ENCODE measurements at regions not wholly inside any gene's neighbourhood (a gene's known extent, or its start where the extent isn't known, plus 50 kb on each side); places are given as distances from the start of the nearest gene placed in this dataset.

DNA sequence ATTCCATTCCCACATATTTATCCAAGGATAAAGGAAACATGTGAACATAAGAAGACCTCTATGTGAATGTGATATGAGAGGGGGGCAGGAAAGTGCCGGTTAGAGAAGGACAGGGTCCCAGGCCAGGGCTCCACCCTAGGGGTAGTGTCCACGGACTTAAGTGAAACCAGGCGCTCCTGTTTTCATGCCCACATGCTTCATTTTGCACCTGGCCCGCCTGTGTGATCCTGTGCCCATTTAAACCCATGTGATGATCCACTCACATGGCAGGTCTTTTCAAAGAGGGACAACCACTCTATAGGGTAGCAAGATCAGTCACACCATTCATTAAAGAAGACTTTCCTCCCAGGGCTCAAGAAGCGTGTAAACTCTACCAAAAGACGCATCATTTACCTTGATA lies 865.3 kb upstream of the GJE1 start:
- H3K9me2 ChIP-seq (ENCODE audit: insufficient read depth, low read length), result no peaks in the 10 kb centered on the region
- H3K4me2 ChIP-seq (ENCODE audit: low read length), result no peak overlapping the region
- H3K27ac ChIP-seq (ENCODE audit: low read length), result no peak overlapping the region

DNA sequence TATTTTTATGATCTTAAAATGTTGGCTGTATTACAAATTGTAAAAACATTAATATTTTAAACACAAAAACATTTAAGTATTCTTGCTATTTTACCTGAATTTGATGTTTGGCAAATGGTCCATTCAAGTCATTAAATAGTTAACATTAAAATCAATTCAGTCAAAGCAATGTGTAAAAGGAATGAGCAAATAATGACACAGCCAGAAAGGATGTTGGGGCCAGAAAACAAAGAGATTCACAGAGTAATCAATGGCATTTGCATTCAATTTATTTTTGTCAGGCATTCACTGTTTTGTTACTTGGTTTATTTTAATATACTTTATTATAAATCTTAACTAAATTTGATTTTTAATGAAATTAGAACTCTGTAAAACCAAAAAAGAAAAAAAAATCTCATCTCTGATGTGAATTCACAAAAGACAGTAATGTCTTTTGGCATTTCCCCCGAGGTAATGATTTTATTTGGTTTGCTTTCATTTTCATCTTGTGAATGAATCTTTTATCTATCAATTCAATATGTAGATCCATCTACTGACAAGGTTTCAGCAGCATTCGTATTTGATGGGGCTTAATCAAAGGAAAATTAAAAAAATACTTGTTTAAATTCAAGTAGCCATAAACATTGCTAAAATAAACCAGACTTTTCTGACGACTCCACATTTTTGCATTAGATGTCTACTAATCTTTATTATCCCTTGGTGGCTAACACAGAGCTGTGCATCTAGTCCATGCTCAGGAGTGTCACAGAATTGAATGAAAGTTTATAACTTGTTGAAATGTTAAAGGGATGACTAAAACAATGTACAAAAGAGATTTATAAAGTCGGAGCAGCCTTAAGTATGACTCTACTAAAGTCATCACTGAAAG lies 866.7 kb upstream of the GJE1 start:
- Histone ChIP-seq H3K9me3 (ENCODE audit: low read length) (no peaks in the 10 kb centered on the region), H3K9me2 (ENCODE audit: insufficient read depth, low read length) (no peaks in the 10 kb centered on the region), H3K79me2 (replicated peaks; ENCODE audit: insufficient read depth, low read length) (no peaks in the 10 kb centered on the region), H3K36me3 (ENCODE audit: insufficient read depth, low read length) (no peaks in the 10 kb centered on the region), H3K9ac (ENCODE audit: low read length) (no peak overlapping the region), H3K27me3 (ENCODE audit: insufficient read depth, low read depth, low read length) (no peaks in the 10 kb centered on the region), H2AFZ (ENCODE audit: low read depth, low read length) (no peak overlapping the region), H3K27ac (ENCODE audit: low read length) (no peak overlapping the region), H3F3A (ENCODE audit: insufficient read depth, low read length, poor library complexity, severe bottlenecking) (no peaks in the 10 kb centered on the region), H4K20me1 (ENCODE audit: insufficient read depth) (no peaks in the 10 kb centered on the region), H3K4me2 (ENCODE audit: low read length) (no peak overlapping the region), H3K4me3 (ENCODE audit: low read length) (no peak overlapping the region)
- TF ChIP-seq MXI1 (conservative IDR thresholded peaks at IDR 0.05; ENCODE audit: poor library complexity, severe bottlenecking) (no peak), EP300 (conservative IDR thresholded peaks at IDR 0.05; ENCODE audit: poor library complexity, severe bottlenecking) (no peak), TAF1 (IDR thresholded peaks at IDR 0.05; ENCODE audit: low read depth) (no peak)

More for the DNA sequence above, 865.3 kb upstream of the GJE1 start:
- Histone ChIP-seq H3K79me2 (replicated peaks; ENCODE audit: insufficient read depth, low read length) (no peaks in the 10 kb centered on the region), H3K4me3 (ENCODE audit: low read length) (no peak overlapping the region), H2AFZ (ENCODE audit: low read depth, low read length) (no peak overlapping the region), H3K27me3 (ENCODE audit: insufficient read depth, low read depth, low read length) (no peaks in the 10 kb centered on the region), H3K36me3 (ENCODE audit: insufficient read depth, low read length) (no peaks in the 10 kb centered on the region), H4K20me1 (ENCODE audit: insufficient read depth) (no peaks in the 10 kb centered on the region), H3F3A (ENCODE audit: insufficient read depth, low read length, poor library complexity, severe bottlenecking) (no peaks in the 10 kb centered on the region), H3K9ac (ENCODE audit: low read length) (no peak overlapping the region), H3K9me3 (ENCODE audit: low read length) (no peaks in the 10 kb centered on the region)
- TF ChIP-seq, protein P1, sequence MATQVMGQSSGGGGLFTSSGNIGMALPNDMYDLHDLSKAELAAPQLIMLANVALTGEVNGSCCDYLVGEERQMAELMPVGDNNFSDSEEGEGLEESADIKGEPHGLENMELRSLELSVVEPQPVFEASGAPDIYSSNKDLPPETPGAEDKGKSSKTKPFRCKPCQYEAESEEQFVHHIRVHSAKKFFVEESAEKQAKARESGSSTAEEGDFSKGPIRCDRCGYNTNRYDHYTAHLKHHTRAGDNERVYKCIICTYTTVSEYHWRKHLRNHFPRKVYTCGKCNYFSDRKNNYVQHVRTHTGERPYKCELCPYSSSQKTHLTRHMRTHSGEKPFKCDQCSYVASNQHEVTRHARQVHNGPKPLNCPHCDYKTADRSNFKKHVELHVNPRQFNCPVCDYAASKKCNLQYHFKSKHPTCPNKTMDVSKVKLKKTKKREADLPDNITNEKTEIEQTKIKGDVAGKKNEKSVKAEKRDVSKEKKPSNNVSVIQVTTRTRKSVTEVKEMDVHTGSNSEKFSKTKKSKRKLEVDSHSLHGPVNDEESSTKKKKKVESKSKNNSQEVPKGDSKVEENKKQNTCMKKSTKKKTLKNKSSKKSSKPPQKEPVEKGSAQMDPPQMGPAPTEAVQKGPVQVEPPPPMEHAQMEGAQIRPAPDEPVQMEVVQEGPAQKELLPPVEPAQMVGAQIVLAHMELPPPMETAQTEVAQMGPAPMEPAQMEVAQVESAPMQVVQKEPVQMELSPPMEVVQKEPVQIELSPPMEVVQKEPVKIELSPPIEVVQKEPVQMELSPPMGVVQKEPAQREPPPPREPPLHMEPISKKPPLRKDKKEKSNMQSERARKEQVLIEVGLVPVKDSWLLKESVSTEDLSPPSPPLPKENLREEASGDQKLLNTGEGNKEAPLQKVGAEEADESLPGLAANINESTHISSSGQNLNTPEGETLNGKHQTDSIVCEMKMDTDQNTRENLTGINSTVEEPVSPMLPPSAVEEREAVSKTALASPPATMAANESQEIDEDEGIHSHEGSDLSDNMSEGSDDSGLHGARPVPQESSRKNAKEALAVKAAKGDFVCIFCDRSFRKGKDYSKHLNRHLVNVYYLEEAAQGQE (IDR thresholded peaks at IDR 0.05; ENCODE audit: borderline replicate concordance), result no peak
- TF ChIP-seq TAF1 (IDR thresholded peaks at IDR 0.05; ENCODE audit: low read depth) (no peak), POLR2AphosphoS5 (IDR thresholded peaks at IDR 0.05) (no peak), RAD21 (conservative IDR thresholded peaks at IDR 0.05) (no peak)
- TF ChIP-seq, protein P2, sequence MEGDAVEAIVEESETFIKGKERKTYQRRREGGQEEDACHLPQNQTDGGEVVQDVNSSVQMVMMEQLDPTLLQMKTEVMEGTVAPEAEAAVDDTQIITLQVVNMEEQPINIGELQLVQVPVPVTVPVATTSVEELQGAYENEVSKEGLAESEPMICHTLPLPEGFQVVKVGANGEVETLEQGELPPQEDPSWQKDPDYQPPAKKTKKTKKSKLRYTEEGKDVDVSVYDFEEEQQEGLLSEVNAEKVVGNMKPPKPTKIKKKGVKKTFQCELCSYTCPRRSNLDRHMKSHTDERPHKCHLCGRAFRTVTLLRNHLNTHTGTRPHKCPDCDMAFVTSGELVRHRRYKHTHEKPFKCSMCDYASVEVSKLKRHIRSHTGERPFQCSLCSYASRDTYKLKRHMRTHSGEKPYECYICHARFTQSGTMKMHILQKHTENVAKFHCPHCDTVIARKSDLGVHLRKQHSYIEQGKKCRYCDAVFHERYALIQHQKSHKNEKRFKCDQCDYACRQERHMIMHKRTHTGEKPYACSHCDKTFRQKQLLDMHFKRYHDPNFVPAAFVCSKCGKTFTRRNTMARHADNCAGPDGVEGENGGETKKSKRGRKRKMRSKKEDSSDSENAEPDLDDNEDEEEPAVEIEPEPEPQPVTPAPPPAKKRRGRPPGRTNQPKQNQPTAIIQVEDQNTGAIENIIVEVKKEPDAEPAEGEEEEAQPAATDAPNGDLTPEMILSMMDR (IDR thresholded peaks at IDR 0.05; ENCODE audit: poor library complexity, severe bottlenecking), result no peak

DNA sequence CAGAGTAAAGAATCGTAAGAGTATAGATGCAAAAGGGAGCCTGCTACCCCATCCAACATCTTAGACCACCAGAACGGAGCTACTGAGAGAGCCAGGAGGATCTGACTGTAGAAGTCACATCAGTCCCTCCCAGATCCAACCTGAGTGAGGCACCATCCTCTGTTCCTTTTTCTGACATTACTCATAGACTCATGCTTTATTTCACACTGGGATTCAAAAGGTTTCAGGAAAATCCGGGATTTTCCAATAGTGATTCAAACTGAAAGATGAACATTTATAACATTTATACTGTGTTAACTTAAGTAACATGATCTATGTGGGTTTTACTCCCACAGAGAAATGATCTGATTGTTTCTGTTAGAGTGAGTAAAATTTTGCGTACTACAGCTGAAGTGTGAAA lies 868.6 kb upstream of the GJE1 start:
- no peaks in the 10 kb centered on the region for H3K36me3 ChIP-seq (ENCODE audit: insufficient read depth, low read length)
- H3K4me2 ChIP-seq (ENCODE audit: low read length), result no peak overlapping the region
- TF ChIP-seq RAD21 (conservative IDR thresholded peaks at IDR 0.05) (no peak), MXI1 (conservative IDR thresholded peaks at IDR 0.05; ENCODE audit: poor library complexity, severe bottlenecking) (no peak), EZH2 (IDR thresholded peaks at IDR 0.05; ENCODE audit: borderline replicate concordance, insufficient read depth, low read length, poor library complexity, severe bottlenecking) (no peak), TAF1 (IDR thresholded peaks at IDR 0.05; ENCODE audit: low read depth) (no peak), SMC3 (conservative IDR thresholded peaks at IDR 0.05; ENCODE audit: poor library complexity) (no peak), POLR2AphosphoS5 (IDR thresholded peaks at IDR 0.05) (no peak), EP300 (conservative IDR thresholded peaks at IDR 0.05; ENCODE audit: poor library complexity, severe bottlenecking) (no peak)
- TF ChIP-seq, protein P1 (IDR thresholded peaks at IDR 0.05; ENCODE audit: borderline replicate concordance), result no peak
- TF ChIP-seq, protein P2 (IDR thresholded peaks at IDR 0.05; ENCODE audit: poor library complexity, severe bottlenecking), result no peak
- H3K27ac ChIP-seq (ENCODE audit: low read length), result no peak overlapping the region
- H3K4me3 ChIP-seq (ENCODE audit: low read length), result no peak overlapping the region
- no peaks in the 10 kb centered on the region for H3K9me2 ChIP-seq (ENCODE audit: insufficient read depth, low read length)
- H3K9ac ChIP-seq (ENCODE audit: low read length), result no peak overlapping the region
- no peaks in the 10 kb centered on the region for H3K27me3 ChIP-seq (ENCODE audit: insufficient read depth, low read depth, low read length)
- no peaks in the 10 kb centered on the region for H3K9me3 ChIP-seq (ENCODE audit: low read length)
- H3F3A ChIP-seq (ENCODE audit: insufficient read depth, low read length, poor library complexity, severe bottlenecking), result no peaks in the 10 kb centered on the region
- H4K20me1 ChIP-seq (ENCODE audit: insufficient read depth), result no peaks in the 10 kb centered on the region
- no peak overlapping the region for H2AFZ ChIP-seq (ENCODE audit: low read depth, low read length)
- H3K79me2 ChIP-seq (replicated peaks; ENCODE audit: insufficient read depth, low read length), result no peaks in the 10 kb centered on the region

Measured in neural cell (in vitro differentiated cells).